HAP-1 (cell line): ENCODE measurements at regions not wholly inside any gene's neighbourhood (a gene's known extent, or its start where the extent isn't known, plus 50 kb on each side); places are given as distances from the start of the nearest gene placed in this dataset.

ENCODE experiments used
- DNase-seq, 2 experiments: peaks; one replicate each; pipeline ENCODE4 v3.0.0-alpha.2; 2016 to 2020; ENCODE audit warnings: low spot score in 2 of 2
- H3K27me3 ChIP-seq: fragments of 250-450 bp; sonication (Bioruptor Pico); 2 replicates; pipeline ENCODE4 v1.5.1; 2020; ENCODE audit warnings: low read depth, mild to moderate bottlenecking, moderate library complexity
- H3K36me3 ChIP-seq: fragments of 250-450 bp; sonication (Bioruptor Pico); replicated peaks from 2 replicates; pipeline ENCODE4 v1.5.1; 2020; ENCODE audit warnings: mild to moderate bottlenecking
- H3K4me1 ChIP-seq: fragments of 250-450 bp; sonication (Bioruptor Pico); 2 replicates; pipeline ENCODE4 v1.5.1; 2020; ENCODE audit warnings: mild to moderate bottlenecking
- H3K4me3 ChIP-seq: fragments of 250-450 bp; sonication (Bioruptor Pico); 2 replicates; pipeline ENCODE4 v1.5.1; 2020; ENCODE audit warnings: mild to moderate bottlenecking, moderate library complexity
- H3K9me3 ChIP-seq: fragments of 250-450 bp; sonication (Bioruptor Pico); 2 replicates; pipeline ENCODE4 v1.5.1; 2020; ENCODE audit warnings: mild to moderate bottlenecking, moderate library complexity
- in situ Hi-C: fragments of 300-500 bp; cut with MboI; formaldehyde crosslinking; loops from 3 replicates; pipeline ENCODE4 v1.14.3; 2020; ENCODE audit warnings: low sequenced_read_pairs, inconsistent platforms, mixed read lengths

DNA sequence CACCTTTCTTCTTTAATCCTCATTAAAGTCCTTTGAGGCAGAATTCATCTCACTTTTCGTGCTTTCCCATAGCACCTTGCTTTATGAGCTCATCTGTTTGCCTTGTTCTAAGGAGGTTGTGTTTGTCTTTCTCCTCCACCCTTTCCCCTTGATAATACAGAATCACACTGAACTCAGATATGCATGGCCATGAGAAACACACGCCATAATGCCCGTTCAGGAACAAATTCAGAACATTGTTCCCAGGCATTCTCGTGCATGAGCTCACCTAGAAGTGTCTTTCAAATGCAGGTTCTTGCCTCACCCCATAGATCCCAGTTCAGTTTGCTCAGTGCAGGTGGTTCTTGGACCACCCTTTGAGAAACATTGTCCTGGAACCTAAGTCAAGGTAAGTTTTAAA is 71.1 kb downstream of the TMEM114 start:
- H3K36me3 ChIP-seq = no peaks in the 10 kb centered on the region
- in situ Hi-C loops = no loop called here
- DNase-seq = no peak
- no peaks in the 10 kb centered on the region for H3K27me3 ChIP-seq
- H3K9me3 ChIP-seq = no peaks in the 10 kb centered on the region
- no peak overlapping the region for H3K4me3 ChIP-seq
- no peaks in the 10 kb centered on the region for H3K4me1 ChIP-seq

DNA sequence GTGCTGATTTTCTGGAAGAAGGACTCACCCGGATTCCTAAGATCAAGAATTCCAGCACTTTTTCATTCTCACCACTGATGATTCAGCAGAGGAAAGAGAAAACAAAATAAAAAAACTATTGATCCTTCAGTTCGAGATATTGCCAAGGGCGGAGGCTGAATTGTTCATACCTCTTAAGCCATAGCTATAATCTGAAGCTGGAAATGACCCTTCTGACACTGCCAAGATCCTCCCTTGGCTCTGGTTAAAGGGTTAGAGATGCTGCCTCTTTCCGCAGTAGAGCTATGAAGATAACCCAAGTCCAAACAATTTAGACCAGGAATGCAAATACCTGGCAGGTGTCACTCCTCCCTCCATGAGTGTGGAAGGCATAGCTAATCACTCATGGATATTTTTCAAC is 73.0 kb downstream of the TMEM114 start:
- Histone ChIP-seq H3K27me3 (no peaks in the 10 kb centered on the region), H3K4me1 (no peaks in the 10 kb centered on the region), H3K36me3 (no peaks in the 10 kb centered on the region), H3K4me3 (no peak overlapping the region), H3K9me3 (no peaks in the 10 kb centered on the region)
- DNase-seq = no peak
- in situ Hi-C loops = no loop called here

DNA sequence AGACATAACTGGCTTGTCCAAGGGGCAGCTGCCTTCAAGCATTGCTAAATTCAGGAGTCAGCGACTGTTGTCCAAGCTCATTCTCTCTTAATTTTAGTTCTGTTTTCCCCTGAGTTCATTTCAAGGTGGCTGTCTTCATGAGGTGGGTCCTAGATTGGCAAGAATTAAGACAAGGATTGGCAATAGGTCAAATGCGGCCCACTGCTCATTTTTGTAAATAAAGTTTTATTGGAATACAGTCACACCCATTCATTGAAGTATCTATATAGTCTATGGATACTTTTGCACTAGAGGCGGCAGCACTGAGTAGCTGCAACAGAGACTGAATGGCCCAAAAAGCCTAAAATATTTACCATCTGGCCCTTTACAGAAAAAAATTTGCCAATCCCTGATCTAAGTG is 73.8 kb downstream of the TMEM114 start:
- Histone ChIP-seq H3K4me3 (no peak overlapping the region), H3K36me3 (no peaks in the 10 kb centered on the region), H3K9me3 (no peaks in the 10 kb centered on the region), H3K27me3 (no peaks in the 10 kb centered on the region), H3K4me1 (no peaks in the 10 kb centered on the region)
- in situ Hi-C loops = no loop called here
- no peak for DNase-seq

DNA sequence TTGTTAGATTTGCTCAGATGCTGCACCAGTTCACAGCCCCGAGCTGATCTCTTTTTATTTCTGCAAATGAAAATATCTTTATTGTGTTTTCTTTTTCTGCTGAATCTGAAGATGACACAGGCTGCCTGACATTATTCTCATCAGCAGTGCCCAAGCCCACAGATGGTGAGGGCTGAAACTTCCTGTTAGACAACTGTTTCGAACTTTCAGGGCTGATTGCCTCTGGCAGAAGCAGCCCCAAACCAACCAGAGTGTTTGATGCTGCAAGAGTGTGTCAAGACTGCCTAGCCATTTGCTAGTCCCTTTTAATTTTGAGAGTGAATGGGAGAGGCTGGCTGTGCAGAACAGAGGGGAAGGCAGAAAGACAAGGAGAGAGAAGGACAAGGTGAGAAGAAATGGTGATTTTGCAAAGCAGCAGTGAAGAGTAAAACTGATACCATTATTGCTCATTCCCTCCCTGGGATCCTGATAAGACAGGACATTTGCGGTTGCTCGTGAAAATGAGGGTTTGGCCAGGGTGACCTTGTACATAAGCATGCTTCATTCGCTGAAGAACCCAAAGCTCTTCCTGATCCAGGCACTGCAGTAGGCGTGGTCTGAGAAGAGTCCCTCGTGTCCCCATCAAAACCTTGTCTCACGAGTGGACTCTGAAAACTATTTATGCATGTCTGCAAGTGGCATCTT is 77.2 kb downstream of the TMEM114 start:
- H3K9me3 ChIP-seq = no peaks in the 10 kb centered on the region
- no peak for DNase-seq
- no peaks in the 10 kb centered on the region for H3K4me1 ChIP-seq
- H3K27me3 ChIP-seq = no peaks in the 10 kb centered on the region
- in situ Hi-C loops = no loop called here
- no peak overlapping the region for H3K4me3 ChIP-seq
- H3K36me3 ChIP-seq = no peaks in the 10 kb centered on the region

DNA sequence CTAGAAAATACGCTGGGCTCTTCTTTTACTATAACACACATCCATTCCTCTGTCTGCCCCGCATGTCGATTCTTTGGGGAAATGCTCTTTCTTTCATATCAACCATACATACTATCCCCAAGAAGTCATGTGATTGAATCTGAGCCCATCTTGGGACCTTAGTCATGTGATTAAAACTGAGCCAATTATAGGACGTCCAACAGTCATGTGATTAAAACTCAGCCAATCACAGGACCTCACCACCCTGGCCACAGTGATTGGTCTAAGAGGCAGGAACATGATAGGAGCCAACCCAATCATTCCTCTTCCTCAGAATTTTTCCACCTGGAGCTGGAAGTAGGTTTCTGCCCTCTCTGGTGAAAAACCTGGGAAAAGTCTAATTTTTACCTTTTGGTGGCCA is 78.8 kb downstream of the TMEM114 start:
- Histone ChIP-seq H3K9me3 (no peaks in the 10 kb centered on the region), H3K27me3 (no peaks in the 10 kb centered on the region), H3K4me1 (no peaks in the 10 kb centered on the region), H3K36me3 (no peaks in the 10 kb centered on the region), H3K4me3 (no peak overlapping the region)
- in situ Hi-C loops = no loop called here
- no peak for DNase-seq

DNA sequence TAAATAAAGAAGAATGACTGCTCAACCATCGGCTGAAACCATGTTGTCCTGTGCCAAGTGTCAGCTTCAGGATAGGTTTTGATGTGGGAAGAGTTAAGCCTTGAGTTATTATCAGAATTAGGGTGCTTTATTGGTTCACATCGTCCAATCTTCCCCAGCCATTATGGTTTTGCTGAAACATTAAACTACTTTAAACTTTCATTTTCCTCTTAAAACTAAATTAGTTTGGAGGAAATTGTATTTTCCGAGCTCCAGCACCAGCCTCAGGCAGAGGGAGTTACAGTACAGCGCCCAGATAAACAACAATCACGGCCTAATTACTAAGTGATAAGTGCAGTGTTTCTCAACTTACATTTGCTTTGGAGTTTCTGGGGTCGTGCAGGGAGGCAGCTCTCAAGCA is 80.2 kb downstream of the TMEM114 start:
- in situ Hi-C loops = no loop called here
- no peak overlapping the region for H3K4me3 ChIP-seq
- DNase-seq = no peak
- H3K36me3 ChIP-seq = no peaks in the 10 kb centered on the region
- no peaks in the 10 kb centered on the region for H3K9me3 ChIP-seq
- no peaks in the 10 kb centered on the region for H3K4me1 ChIP-seq
- no peaks in the 10 kb centered on the region; the same call in 1 of the 2 replicates for H3K27me3 ChIP-seq

DNA sequence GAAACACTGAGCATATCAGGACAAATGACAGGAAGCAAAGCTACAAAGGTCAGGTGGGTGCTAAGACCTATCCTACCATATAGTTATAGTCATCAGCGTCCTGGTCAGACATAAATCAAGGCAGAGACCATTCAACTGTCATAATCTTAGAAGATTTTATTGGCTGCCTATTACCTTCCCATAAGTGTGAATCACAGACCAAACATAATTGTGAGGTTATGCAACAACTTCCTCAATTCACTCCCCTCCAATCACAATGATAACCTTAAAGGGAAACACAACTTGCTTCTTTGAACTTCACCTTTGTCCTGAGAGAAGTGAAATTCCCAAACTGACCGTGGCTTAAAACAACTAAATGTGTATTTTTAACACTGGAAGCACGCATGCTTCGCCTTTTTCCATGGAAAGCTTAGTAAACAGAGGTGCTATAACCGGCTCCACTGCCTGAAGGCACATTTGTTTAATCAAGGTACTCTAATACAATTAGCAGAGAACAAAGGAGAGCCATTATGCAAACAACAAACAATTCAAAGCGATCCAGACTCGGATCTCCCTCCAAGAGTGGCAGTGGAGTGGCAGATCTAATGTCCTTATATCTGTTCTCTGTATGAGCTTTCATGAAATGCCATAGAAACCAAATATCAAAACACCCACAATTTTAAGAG is 84.9 kb downstream of the TMEM114 start:
- Histone ChIP-seq H3K4me1 (no peaks in the 10 kb centered on the region), H3K4me3 (no peak overlapping the region), H3K9me3 (no peaks in the 10 kb centered on the region), H3K27me3 (no peaks in the 10 kb centered on the region; the same call in 1 of the 2 replicates), H3K36me3 (no peaks in the 10 kb centered on the region)
- in situ Hi-C loops = no loop called here
- no peak for DNase-seq

DNA sequence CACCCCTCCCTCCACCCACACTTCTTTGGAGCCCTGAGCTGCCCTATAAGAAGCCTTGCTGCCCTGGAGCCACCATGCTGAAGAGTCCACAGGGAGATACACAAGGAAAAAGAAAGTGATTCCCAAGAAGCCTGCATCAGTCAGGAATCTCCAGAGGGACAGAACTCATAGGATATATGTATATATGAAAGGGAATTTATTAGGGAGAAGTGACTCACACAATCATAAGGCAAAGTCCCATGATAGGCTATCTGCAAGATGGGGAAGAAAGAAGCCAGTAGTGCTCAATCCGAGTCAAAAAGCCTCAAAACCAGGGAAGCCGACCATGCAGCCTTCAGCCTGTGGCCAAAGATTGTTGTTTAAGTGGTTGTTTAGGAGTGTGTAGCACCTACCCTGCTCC is 87.9 kb downstream of the TMEM114 start:
- Histone ChIP-seq H3K27me3 (no peaks in the 10 kb centered on the region; the same call in 1 of the 2 replicates), H3K9me3 (no peaks in the 10 kb centered on the region), H3K4me3 (no peak overlapping the region), H3K36me3 (no peaks in the 10 kb centered on the region), H3K4me1 (no peaks in the 10 kb centered on the region)
- DNase-seq = no peak
- in situ Hi-C loops = no loop called here

DNA sequence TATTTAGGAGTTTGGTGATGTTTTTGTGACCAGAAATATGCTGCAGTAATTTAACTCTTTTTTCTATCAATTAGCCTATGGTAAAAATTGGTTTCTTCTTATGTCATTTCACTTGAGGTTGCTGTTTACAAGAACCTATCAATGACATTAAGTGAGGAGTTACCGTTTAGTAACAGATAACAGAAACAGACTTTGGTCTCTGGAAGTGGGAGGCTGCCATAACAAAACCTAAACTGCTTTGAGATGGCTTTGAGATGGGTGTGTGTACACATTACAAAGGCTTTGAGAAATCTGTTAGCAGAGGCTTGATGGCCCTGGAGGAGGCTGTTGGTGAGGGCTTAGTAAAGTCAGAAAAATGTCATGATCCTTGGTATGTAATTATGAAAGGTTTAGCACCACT is 90.0 kb downstream of the TMEM114 start:
- H3K4me3 ChIP-seq = no peak overlapping the region
- H3K4me1 ChIP-seq = no peaks in the 10 kb centered on the region
- no peaks in the 10 kb centered on the region for H3K27me3 ChIP-seq
- H3K9me3 ChIP-seq = no peaks in the 10 kb centered on the region
- in situ Hi-C loops = no loop called here
- DNase-seq = no peak
- H3K36me3 ChIP-seq = no peaks in the 10 kb centered on the region

DNA sequence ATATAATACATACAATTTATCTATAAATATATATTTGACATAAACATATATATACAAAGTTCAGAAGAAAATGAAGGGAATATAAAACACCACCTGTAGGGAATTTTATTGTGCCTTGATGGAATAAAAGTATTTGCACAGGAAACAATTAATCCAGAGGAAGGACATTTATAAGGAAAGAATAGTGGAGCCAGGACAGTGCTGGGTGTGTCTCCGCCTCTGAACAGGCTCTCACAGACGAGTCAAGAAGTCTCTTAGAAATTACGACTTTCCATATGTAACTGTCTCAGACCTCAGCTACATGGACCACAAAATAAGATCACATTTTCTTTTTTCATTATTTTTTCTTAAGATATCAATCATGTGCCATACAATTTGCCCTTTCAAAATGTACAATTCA is 93.9 kb downstream of the TMEM114 start:
- Histone ChIP-seq H3K36me3 (no peaks in the 10 kb centered on the region), H3K9me3 (no peaks in the 10 kb centered on the region), H3K27me3 (no peaks in the 10 kb centered on the region), H3K4me3 (no peak overlapping the region), H3K4me1 (no peaks in the 10 kb centered on the region)
- in situ Hi-C loops = no loop called here
- DNase-seq = no peak

DNA sequence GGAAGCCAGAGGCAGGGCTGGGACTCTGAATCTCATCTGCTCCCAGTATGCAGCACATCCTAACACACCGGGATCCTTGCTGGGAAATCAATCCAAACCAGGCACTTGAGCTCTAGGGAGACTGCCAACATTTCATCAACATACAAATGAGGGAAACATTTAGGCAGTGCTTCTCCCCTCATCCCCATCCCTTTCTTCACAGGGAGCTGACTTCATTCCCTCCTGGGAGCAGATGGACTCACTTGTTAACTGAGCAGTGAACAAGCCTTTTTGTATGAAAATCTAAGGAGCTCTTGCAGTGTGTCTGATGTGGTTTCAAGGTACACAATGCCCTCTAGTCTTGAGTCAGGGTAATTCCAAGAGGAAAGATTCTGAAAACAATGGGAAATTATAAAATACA is 96.3 kb downstream of the TMEM114 start:
- no peaks in the 10 kb centered on the region for H3K9me3 ChIP-seq
- H3K4me3 ChIP-seq = no peak overlapping the region
- no peaks in the 10 kb centered on the region for H3K27me3 ChIP-seq
- H3K4me1 ChIP-seq = no peaks in the 10 kb centered on the region
- DNase-seq = no peak
- in situ Hi-C loops = no loop called here
- H3K36me3 ChIP-seq = no peaks in the 10 kb centered on the region

DNA sequence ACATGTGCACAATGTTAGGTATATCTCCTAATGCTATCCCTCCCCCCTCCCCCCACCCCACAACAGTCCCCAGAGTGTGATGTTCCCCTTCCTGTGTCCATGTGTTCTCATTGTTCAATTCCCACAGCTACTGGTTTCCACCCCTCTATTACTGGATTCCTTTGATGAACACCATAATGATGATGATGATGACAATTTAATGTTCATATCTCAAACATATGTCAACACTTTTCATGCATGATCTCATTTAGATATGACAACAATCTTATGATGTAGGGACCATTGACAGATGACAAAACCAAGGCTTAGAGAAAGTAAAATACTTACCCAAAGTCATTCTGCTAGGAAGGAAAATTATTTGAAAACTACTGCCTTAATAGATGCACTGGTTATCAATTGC is 97.6 kb downstream of the TMEM114 start:
- Histone ChIP-seq H3K36me3 (no peaks in the 10 kb centered on the region), H3K9me3 (no peaks in the 10 kb centered on the region), H3K4me3 (no peak overlapping the region), H3K4me1 (no peaks in the 10 kb centered on the region), H3K27me3 (no peaks in the 10 kb centered on the region)
- no peak for DNase-seq
- in situ Hi-C loops = no loop called here

DNA sequence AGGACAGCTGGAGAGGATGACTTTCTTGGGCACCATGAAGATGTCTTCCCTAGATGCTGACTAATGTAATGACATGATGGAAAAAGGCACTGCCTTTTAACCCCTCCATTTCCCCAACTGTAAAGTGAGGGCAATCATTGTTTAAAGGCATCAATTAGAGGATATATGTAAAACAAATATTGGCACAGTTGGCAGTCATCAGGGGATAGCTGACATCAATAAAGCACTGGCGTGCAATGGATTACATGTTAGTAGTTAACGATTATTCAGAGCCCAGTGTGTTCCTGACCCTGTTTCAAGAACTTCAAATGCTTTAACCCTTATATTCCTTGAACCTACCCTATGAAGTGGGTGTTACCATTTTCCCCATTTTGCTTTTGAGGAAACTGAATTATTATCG is 100.7 kb downstream of the TMEM114 start:
- H3K36me3 ChIP-seq = no peaks in the 10 kb centered on the region
- in situ Hi-C loops = no loop called here
- no peaks in the 10 kb centered on the region for H3K9me3 ChIP-seq
- H3K4me1 ChIP-seq = no peaks in the 10 kb centered on the region
- H3K27me3 ChIP-seq = no peaks in the 10 kb centered on the region
- DNase-seq = no peak
- no peak overlapping the region for H3K4me3 ChIP-seq

DNA sequence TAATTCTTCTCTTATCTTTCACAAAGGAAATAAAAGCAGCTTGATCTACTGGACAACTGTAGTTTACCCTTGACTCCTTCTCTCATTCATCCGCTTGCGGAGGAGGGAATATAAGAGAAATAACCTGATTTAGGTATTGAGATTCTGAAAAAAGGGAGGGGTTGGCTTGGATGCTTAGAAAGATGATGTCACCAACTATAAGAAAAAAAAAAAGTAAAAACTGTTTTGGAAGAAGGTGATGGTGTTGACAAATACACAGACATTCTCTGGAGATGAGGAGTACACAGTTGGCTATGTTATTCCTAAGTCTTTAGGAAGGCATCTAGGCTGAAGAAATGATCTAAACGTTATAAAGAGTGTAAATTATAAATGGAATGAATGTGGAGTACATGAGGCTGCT is 103.3 kb downstream of the TMEM114 start:
- H3K9me3 ChIP-seq = no peaks in the 10 kb centered on the region
- DNase-seq = no peak
- H3K36me3 ChIP-seq = no peaks in the 10 kb centered on the region
- in situ Hi-C loops = no loop called here
- H3K27me3 ChIP-seq = no peaks in the 10 kb centered on the region
- H3K4me3 ChIP-seq = no peak overlapping the region
- H3K4me1 ChIP-seq = no peaks in the 10 kb centered on the region

DNA sequence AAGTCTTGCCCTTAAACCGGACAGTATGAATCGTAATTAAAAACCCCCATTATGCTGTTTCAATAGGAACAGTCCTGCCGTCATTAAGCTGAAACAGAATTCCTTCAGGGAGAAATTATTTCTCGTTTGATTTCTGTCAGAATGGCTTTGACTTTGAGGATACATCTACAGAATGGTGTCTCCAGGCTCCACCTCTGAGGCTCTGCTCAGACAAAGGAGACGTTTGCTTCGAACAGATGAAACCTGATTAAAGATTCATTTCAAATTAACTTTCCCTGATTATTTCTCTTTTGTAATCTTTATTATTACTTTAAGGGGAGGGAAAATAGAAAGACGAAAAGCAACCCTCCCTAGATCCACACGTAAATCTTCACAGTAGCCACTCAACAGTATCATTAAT is 106.9 kb downstream of the TMEM114 start:
- DNase-seq = no peak
- no peaks in the 10 kb centered on the region for H3K4me1 ChIP-seq
- H3K27me3 ChIP-seq = no peaks in the 10 kb centered on the region
- H3K9me3 ChIP-seq = no peaks in the 10 kb centered on the region
- in situ Hi-C loops = no loop called here
- H3K4me3 ChIP-seq = no peak overlapping the region
- H3K36me3 ChIP-seq = no peaks in the 10 kb centered on the region
